Heart left ventricle (tissue), 16 donors: ENCODE measurements at regions not wholly inside any gene's neighbourhood (a gene's known extent, or its start where the extent isn't known, plus 50 kb on each side); places are given as distances from the start of the nearest gene placed in this dataset.

Source experiments
- ATAC-seq, 4 donors: fragments of 200-7000 bp; cut with Tn5 transposase; one replicate each; pipeline ENCODE4 v1.9.1; 2020 to 2022; ENCODE audit warnings: moderate library complexity in 4 of 4, mild to moderate bottlenecking in 3 of 4, moderate number of reproducible peaks in 1 of 4
- DNase-seq, 5 donors: peaks; one replicate each; pipeline ENCODE4 v3.0.0-alpha.2; 2020
- H3K27ac ChIP-seq, 12 donors: fragments of 200-600 bp; sonication (generic) in 4 of 12; one replicate each; pipeline versions ENCODE4 v1.5.0 to v1.8.0; 2016 to 2022; ENCODE audit warnings: mild to moderate bottlenecking in 2 of 12
- H3K27me3 ChIP-seq, 9 donors: fragments of 200-600 bp; sonication (generic) in 2 of 9; one replicate each; pipeline versions ENCODE4 v1.5.1 to v1.8.0; 2016 to 2022; ENCODE audit warnings: mild to moderate bottlenecking in 3 of 9
- H3K36me3 ChIP-seq, 9 donors: fragments of 200-600 bp; sonication (generic) in 2 of 9; one replicate each; pipeline versions ENCODE4 v1.5.0 to v1.8.0; 2018 to 2022; ENCODE audit warnings: mild to moderate bottlenecking in 2 of 9
- H3K4me1 ChIP-seq, 12 donors: fragments of 200-600 bp; sonication (generic) in 4 of 12; one replicate each; pipeline versions ENCODE4 v1.5.0 to v1.8.0; 2016 to 2022; ENCODE audit warnings: mild to moderate bottlenecking in 3 of 12
- H3K4me3 ChIP-seq, 12 donors: fragments of 200-600 bp; sonication (generic) in 4 of 12; one replicate each; pipeline versions ENCODE4 v1.5.0 to v1.8.0; 2017 to 2022; ENCODE audit warnings: mild to moderate bottlenecking in 9 of 12, moderate library complexity in 4 of 12
- H3K9me3 ChIP-seq, 12 donors: fragments of 200-600 bp; sonication (generic) in 4 of 12; one replicate each; pipeline versions ENCODE4 v1.5.0 to v1.8.0; 2016 to 2022; ENCODE audit warnings: mild to moderate bottlenecking in 1 of 12
- CTCF ChIP-seq, 12 donors: fragments of 200-600 bp; sonication (generic) in 4 of 12; IDR thresholded peaks; one replicate each; pipeline versions ENCODE4 v1.5.0 to v1.8.0; 2018 to 2022; ENCODE audit warnings: antibody characterized with exemption in 12 of 12, mild to moderate bottlenecking in 5 of 12
- POLR2A ChIP-seq, 2 donors: fragments of 450-650 bp; IDR thresholded peaks; one replicate each; pipeline ENCODE4 v1.6.1; 2017; ENCODE audit warnings: antibody characterized with exemption in 2 of 2, mild to moderate bottlenecking in 2 of 2, moderate library complexity in 2 of 2
- WGBS, 4 donors: extraction: QIAGEN DNeasy Blood & Tissue Kit in 2 of 4; methylation state at CpG; one replicate each; pipeline versions ENCODE4 v1.1.5 to v1.1.7; 2013 to 2018; 5-methylcytosine and 5-hydroxymethylcytosine counted together
- intact Hi-C, 10 donors: fragments of 100-400 bp; cut with DNase I; formaldehyde crosslinking; loops; one replicate each; pipeline versions ENCODE4 v1.11.1 to v1.14.2; 2022
- donor health status: ischemic (EF 13 %, LVEDD 7.1; RV severe dilation, severe dysfunction).
- donor health status: healthy with polysubstance abuse.
- donor health status: DM: no; HTN: yes; CAD: no.
- donor health status: DM: no; HTN: no; CAD: no.
- donor health status: ischemic (EF 25% LVEDD 6.9; RV normal size, moderate dysfunction).
- donor health status: ischemic (EF 25% LVEDD 5.7; RV mildly dilated, moderate dysfunction).
- donor health status: healthy.
- donor health status: DM: yes; HTN: yes; CAD: no.
- donor health status: ischemic (EF 35%, LVEDD 5.7; RV mildly dilated, moderate dysfunction).
- donor health status: nonischemic (EF 11% LVEDD 7.7; RV severe dilation, severe dysfunction).
- donor health status: DM: yes; HTN: yes; CAD: no.
- donor health status: PGD.
- donor health status: ischemic (EF 29% LVEDD 5.4; RV normal size, mild dysfunction).
- donor health status: nonischemic (EF 23%, LVEDD 6.1; RV moderate dilation, normal function).

DNA sequence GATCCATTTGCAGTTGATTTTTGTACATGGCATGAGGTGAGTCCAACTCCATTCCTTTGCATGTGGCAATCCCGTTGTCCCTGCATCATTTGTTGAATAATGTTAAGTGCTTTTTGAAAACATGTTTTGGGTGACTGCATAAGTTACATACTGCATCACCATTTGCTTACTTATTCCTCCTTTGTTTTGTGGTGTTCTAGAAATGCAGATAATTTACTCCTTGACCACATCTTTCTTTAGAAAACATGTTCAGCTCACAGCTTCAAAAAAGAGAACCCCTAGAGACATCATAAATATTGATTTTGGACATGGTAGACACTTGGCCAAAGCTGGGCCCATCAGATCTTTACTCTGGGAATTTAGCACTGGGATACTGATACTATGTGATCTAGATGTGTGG is 135.3 kb upstream of the DAZL start:
- DNase-seq (no peak), ATAC-seq (no peak)
- TF ChIP-seq CTCF (IDR thresholded peaks at IDR 0.05), result no peak
- TF ChIP-seq POLR2A (IDR thresholded peaks at IDR 0.05), result no peak
- intact Hi-C loops, result no loop called here
- Histone ChIP-seq H3K9me3 (peaks cover 0 to 21% (median 0%) of the 10 kb centered on the region in 12 donors), H3K4me1 (peaks cover 0 to 16% (median 0%) of the 10 kb centered on the region in 12 donors), H3K36me3 (no peaks in the 10 kb centered on the region), H3K4me3 (no peak overlapping the region), H3K27ac (no peak overlapping the region), H3K27me3 (no peaks in the 10 kb centered on the region)
- WGBS, 4 donors, result 96 to 100% (median 99%) methylated on average over 1 of the region's 1 CpG

DNA sequence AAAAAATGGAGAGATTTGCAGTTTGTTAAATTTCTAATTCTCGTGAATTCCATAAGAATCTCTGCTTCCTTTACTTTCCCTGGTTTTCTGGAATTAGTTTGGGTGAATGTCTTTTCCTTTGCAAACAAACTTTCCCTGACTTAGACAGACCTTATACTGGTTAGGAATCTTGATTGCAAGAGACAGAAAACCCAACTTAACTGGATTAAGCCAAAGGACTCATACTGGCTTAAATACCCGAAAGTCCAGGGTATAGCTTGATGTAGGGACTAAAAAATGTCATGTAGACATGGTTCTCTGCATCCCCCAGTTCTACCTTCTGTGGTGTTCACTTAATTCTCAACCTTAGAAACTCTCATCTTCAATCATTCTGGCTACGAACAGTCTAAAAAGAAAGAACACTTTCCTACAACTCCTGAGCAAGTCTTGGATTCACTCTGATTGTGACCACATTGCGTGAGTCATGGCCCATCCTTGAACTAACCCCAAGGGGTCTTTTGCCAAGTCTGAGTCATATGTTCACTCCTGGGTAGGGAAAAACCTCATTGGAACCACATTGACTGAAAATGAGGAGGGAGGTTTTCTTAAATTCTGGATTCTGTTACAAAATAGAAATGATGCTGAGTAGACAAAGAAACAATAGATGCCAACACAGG is 136.0 kb upstream of the DAZL start:
- no peak for TF ChIP-seq CTCF (IDR thresholded peaks at IDR 0.05)
- no peaks in the 10 kb centered on the region for H3K36me3 ChIP-seq
- 90 to 95% (median 93%) methylated on average over 4 of the region's 4 CpGs for WGBS, 4 donors
- H3K4me3 ChIP-seq, result peak overlapping the region in 1 of 12 donors; percentile 20
- ATAC-seq (peak in 1 of 4 donors; percentile 46), DNase-seq (no peak)
- H3K4me1 ChIP-seq, result peaks cover 0 to 16% (median 0%) of the 10 kb centered on the region in 12 donors
- no peaks in the 10 kb centered on the region for H3K27me3 ChIP-seq
- peaks cover 0 to 17% (median 0%) of the 10 kb centered on the region in 12 donors for H3K9me3 ChIP-seq
- H3K27ac ChIP-seq, result peak overlapping the region in 11 of 12 donors; percentile 29 to 87 (median 64)
- intact Hi-C loops, result no loop called here

DNA sequence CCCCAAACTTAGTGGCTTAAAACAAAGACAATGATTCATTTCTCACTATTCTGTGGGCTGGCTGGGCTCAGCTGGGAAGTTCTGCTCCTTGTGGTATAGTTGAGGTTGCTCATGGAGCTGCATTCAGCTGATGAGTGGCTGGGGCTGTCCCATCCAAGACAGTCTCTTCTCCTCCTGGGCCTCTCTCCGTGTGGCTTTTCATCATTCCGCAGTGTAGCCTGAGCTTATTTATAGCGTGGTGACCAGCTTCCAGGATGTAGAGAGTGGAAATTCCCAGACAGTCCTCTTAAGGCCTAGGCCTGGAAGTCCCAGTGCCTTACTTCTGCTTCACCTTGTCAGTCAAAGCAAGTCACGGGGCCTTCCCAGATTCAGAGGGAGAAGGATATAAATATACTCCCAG is 136.7 kb upstream of the DAZL start:
- Histone ChIP-seq H3K27ac (peak overlapping the region in 11 of 12 donors; percentile 41 to 87 (median 64)), H3K9me3 (peaks cover 0 to 17% (median 0%) of the 10 kb centered on the region in 12 donors), H3K36me3 (no peaks in the 10 kb centered on the region), H3K4me1 (peaks cover 0 to 16% (median 0%) of the 10 kb centered on the region in 12 donors), H3K4me3 (peak overlapping the region in 2 of 12 donors; percentile 10 to 20), H3K27me3 (no peaks in the 10 kb centered on the region)
- 19 to 28% (median 22%) methylated on average over 4 of the region's 4 CpGs for WGBS, 4 donors
- TF ChIP-seq CTCF (IDR thresholded peaks at IDR 0.05) (no peak), POLR2A (IDR thresholded peaks at IDR 0.05) (peak in 1 of 2 donors; percentile 54)
- ATAC-seq (peak; percentile 99 to 100 (median 100)), DNase-seq (peak in 4 of 5 donors; percentile 40 to 86 (median 59))
- intact Hi-C loops, result loop anchor here in 1 of 10 donors (2.0 kb wide), 1 partner anchor 27 kb away; no protein-coding TSS in a partner anchor

DNA sequence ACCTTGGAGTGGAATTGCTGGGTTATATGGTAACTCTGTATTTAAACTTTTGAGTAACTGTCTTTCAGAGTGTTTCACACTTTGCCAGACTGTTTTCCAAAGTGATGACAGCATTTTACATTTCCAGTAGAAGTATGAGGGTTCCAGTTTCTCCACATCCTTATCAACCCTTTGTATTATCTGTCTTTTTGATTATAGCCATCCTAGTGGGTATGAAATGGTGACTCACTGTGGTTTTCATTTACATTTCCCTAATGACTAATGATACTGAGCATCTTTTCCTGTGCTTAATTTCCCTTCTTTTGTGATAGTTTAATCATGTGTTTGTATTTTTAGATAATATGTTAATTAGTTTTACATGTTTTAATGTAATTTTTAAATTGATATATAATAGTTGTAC is 138.1 kb upstream of the DAZL start:
- ATAC-seq (no peak), DNase-seq (no peak)
- Histone ChIP-seq H3K4me1 (peaks cover 0 to 16% (median 0%) of the 10 kb centered on the region in 12 donors), H3K4me3 (no peak overlapping the region), H3K36me3 (no peaks in the 10 kb centered on the region), H3K27ac (peak overlapping the region in 2 of 12 donors; percentile 79 to 87), H3K27me3 (no peaks in the 10 kb centered on the region), H3K9me3 (peaks cover 0 to 17% (median 0%) of the 10 kb centered on the region in 12 donors)
- intact Hi-C loops, result loop anchor here in 1 of 10 donors (2.0 kb wide), 1 partner anchor 26 kb away; no protein-coding TSS in a partner anchor
- TF ChIP-seq POLR2A (IDR thresholded peaks at IDR 0.05), result no peak
- no peak for TF ChIP-seq CTCF (IDR thresholded peaks at IDR 0.05)
